K562 (cell line): ENCODE measurements at regions not wholly inside any gene's neighbourhood (a gene's known extent, or its start where the extent isn't known, plus 50 kb on each side); places are given as distances from the start of the nearest gene placed in this dataset.

ENCODE experiments used
- CBFA2T3 ChIP-seq: fragments of 450-650 bp; IDR thresholded peaks from 2 replicates; pipeline ENCODE4 v1.6.1; 2017
- CREB1 ChIP-seq, 2 experiments: sonication (generic) in 1 of 2; formaldehyde crosslinking in 1 of 2; IDR thresholded peaks; 2 replicates each; pipeline versions ENCODE4 v1.6.1 to v1.8.0; 2012 to 2022; ENCODE audit warnings: inconsistent platforms in 1 of 2, mild to moderate bottlenecking in 1 of 2, missing genetic modification reagents in 1 of 2, moderate library complexity in 1 of 2
- GABPA ChIP-seq: fragments of 200-800 bp; sonication (Bioruptor generic); conservative IDR thresholded peaks from 2 replicates; pipeline ENCODE4 v1.6.1; 2016; ENCODE audit warnings: low read depth, missing genetic modification characterization, missing compliant biosample characterization
- GTF2B ChIP-seq: IDR thresholded peaks from 2 replicates; pipeline ENCODE4 v1.6.1; 2011; ENCODE audit not compliant: insufficient read length; ENCODE audit errors: extremely low read depth
- HNRNPUL1 ChIP-seq: fragments of 200-400 bp; formaldehyde crosslinking; IDR thresholded peaks from 2 replicates; pipeline ENCODE4 v1.6.1; 2017; ENCODE audit warnings: low read length
- MTA3 ChIP-seq: fragments of 450-650 bp; formaldehyde crosslinking; IDR thresholded peaks from 2 replicates; pipeline ENCODE4 v1.6.1; 2017; ENCODE audit warnings: mild to moderate bottlenecking, borderline replicate concordance
- POLR2AphosphoS2 ChIP-seq: IDR thresholded peaks from 2 replicates; pipeline ENCODE4 v1.6.1; 2012; ENCODE audit warnings: low read length, improper control_type of control experiment
- SIX5 ChIP-seq, 2 experiments: IDR thresholded peaks; 2 replicates each; pipeline ENCODE4 v1.6.1; 2011; ENCODE audit warnings: low read length in 2 of 2, borderline replicate concordance in 1 of 2, low read depth in 1 of 2, mild to moderate bottlenecking in 1 of 2, moderate library complexity in 1 of 2; ENCODE audit not compliant: insufficient read depth in 1 of 2
- SP1 ChIP-seq: sonication (generic); formaldehyde crosslinking; IDR thresholded peaks from 2 replicates; pipeline ENCODE4 v1.8.1; 2022; ENCODE audit warnings: mild to moderate bottlenecking, missing genetic modification reagents
- TCF7L2 ChIP-seq: fragments of 150-350 bp; IDR thresholded peaks from 2 replicates; pipeline ENCODE4 v1.6.1; 2016; ENCODE audit warnings: low read depth, mild to moderate bottlenecking, low read length, moderate library complexity
- USF1 ChIP-seq: sonication (generic); formaldehyde crosslinking; IDR thresholded peaks from 2 replicates; pipeline ENCODE4 v1.9.0; 2022; ENCODE audit warnings: mild to moderate bottlenecking, missing genetic modification reagents
- TF ChIP-seq, protein P1 (sequence below): fragments of 450-650 bp; IDR thresholded peaks from 2 replicates; pipeline ENCODE4 v1.6.1; 2016
- TF ChIP-seq, protein P2 (sequence below): fragments of 450-650 bp; IDR thresholded peaks from 2 replicates; pipeline ENCODE4 v1.6.1; 2017; ENCODE audit warnings: mild to moderate bottlenecking, moderate library complexity
- TF ChIP-seq, protein P3 (sequence below): sonication (generic); IDR thresholded peaks from 2 replicates; pipeline ENCODE4 v1.6.1; 2016

DNA sequence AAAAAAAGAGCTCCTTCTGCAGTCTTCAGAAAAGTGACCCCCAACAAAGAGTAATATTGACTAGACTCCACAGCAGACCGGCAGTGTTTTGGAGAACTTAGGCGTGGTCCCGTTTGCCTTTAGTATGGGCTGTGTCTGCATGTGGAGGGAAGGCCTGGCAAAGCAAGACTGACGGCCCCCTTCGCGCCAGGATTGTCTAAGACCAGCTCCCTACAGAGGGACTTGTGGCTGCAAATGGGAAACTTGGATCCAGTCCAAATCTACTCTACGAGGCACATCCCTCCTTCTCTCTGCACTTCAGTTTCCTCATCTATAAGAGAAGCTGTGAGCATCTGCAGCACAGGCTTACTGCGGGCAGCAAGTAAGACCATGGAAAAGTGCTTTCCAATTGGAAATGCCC lies 350.0 kb downstream of the ZNF536 start:
- TF ChIP-seq POLR2AphosphoS2 (no peak), CREB1 (IDR thresholded peaks at IDR 0.05) (no peak), CREB1 (CRISPR knock-in tag; IDR thresholded peaks at IDR 0.05) (no peak), MTA3 (no peak), SIX5 (IDR thresholded peaks at IDR 0.05; ENCODE audit: borderline replicate concordance in 1 of 2, insufficient read depth in 1 of 2, low read depth in 1 of 2, low read length in 2 of 2) (no peak), GABPA (tag) (no peak), CBFA2T3 (no peak), USF1 (no peak), SP1 (CRISPR knock-in tag) (no peak), HNRNPUL1 (no peak), GTF2B (no peak), TCF7L2 (no peak)
- TF ChIP-seq, protein P1, sequence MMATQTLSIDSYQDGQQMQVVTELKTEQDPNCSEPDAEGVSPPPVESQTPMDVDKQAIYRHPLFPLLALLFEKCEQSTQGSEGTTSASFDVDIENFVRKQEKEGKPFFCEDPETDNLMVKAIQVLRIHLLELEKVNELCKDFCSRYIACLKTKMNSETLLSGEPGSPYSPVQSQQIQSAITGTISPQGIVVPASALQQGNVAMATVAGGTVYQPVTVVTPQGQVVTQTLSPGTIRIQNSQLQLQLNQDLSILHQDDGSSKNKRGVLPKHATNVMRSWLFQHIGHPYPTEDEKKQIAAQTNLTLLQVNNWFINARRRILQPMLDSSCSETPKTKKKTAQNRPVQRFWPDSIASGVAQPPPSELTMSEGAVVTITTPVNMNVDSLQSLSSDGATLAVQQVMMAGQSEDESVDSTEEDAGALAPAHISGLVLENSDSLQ, result no peak
- TF ChIP-seq, protein P2, sequence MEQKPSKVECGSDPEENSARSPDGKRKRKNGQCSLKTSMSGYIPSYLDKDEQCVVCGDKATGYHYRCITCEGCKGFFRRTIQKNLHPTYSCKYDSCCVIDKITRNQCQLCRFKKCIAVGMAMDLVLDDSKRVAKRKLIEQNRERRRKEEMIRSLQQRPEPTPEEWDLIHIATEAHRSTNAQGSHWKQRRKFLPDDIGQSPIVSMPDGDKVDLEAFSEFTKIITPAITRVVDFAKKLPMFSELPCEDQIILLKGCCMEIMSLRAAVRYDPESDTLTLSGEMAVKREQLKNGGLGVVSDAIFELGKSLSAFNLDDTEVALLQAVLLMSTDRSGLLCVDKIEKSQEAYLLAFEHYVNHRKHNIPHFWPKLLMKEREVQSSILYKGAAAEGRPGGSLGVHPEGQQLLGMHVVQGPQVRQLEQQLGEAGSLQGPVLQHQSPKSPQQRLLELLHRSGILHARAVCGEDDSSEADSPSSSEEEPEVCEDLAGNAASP, result no peak
- TF ChIP-seq, protein P3, sequence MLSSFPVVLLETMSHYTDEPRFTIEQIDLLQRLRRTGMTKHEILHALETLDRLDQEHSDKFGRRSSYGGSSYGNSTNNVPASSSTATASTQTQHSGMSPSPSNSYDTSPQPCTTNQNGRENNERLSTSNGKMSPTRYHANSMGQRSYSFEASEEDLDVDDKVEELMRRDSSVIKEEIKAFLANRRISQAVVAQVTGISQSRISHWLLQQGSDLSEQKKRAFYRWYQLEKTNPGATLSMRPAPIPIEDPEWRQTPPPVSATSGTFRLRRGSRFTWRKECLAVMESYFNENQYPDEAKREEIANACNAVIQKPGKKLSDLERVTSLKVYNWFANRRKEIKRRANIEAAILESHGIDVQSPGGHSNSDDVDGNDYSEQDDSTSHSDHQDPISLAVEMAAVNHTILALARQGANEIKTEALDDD, result no peak
